GM12878 (cell line): ENCODE measurements at regions not wholly inside any gene's neighbourhood (a gene's known extent, or its start where the extent isn't known, plus 50 kb on each side); places are given as distances from the start of the nearest gene placed in this dataset.

Experiments
- ATAC-seq: fragments of 200-7000 bp; cut with Tn5 transposase; 3 replicates; pipeline ENCODE4 v1.9.1; 2020; ENCODE audit warnings: mild to moderate bottlenecking, moderate library complexity
- BruUV-seq: library from RNA; stranded (reverse); fragments of 400-500 nt; replicated peaks from 2 replicates; lab custom pipeline; 2021; lab: Mats Ljungman, UMichigan
- CTCF ChIA-PET: fragments of 300-600 bp; sonication (Branson Sonifier 250); formaldehyde crosslinking; extraction: SDS; loops from one replicate; lab custom pipeline; 2021; ENCODE audit warnings: inconsistent platforms; lab: Yijun Ruan, JAX
- POLR2A ChIA-PET: fragments of 350-600 bp; formaldehyde crosslinking; extraction: SDS; loops from one replicate; lab custom pipeline; 2021; ENCODE audit warnings: inconsistent platforms; lab: Charles Lee
- RAD21 ChIA-PET: fragments of 300-600 bp; sonication (Branson Sonifier 250); formaldehyde crosslinking; loops from one replicate; lab custom pipeline; 2023; ENCODE audit warnings: antibody characterized with exemption; ENCODE audit not compliant: unreplicated experiment; lab: Charles Lee
- SMC1A ChIA-PET: fragments of 300-600 bp; sonication (Branson Sonifier 250); formaldehyde crosslinking; loops from one replicate; lab custom pipeline; 2023; ENCODE audit not compliant: unreplicated experiment, uncharacterized antibody; lab: Charles Lee
- DNase-seq: peaks from one replicate; pipeline ENCODE4 v3.0.0-alpha.2; 2011; ENCODE audit warnings: low read depth, low spot score
- FAIRE-seq: peaks from 3 replicates; lab custom pipeline; 2011; peaks lifted over from hg19 to GRCh38; lab: Jason Lieb, UNC
- H2AFZ ChIP-seq: 2 replicates; pipeline ENCODE4 v1.6.0; 2011; ENCODE audit warnings: low read depth, low read length, control low read depth; ENCODE audit not compliant: control insufficient read depth
- H3K27ac ChIP-seq: 2 replicates; pipeline ENCODE4 v1.5.1; 2011; ENCODE audit warnings: control low read depth; ENCODE audit not compliant: control insufficient read depth, insufficient read depth
- H3K27me3 ChIP-seq, 2 experiments: replicated peaks in 1 of 2; 2 replicates each; pipeline versions ENCODE4 v1.6.0 to v1.6.1; 2011; ENCODE audit warnings: low read length in 1 of 2; ENCODE audit not compliant: control insufficient read depth in 2 of 2, insufficient read depth in 2 of 2
- H3K36me3 ChIP-seq, 2 experiments: 2 replicates each; pipeline ENCODE4 v1.5.1; 2011; ENCODE audit warnings: low read length in 1 of 2; ENCODE audit not compliant: control insufficient read depth in 2 of 2, insufficient read depth in 2 of 2
- H3K4me1 ChIP-seq: 2 replicates; pipeline ENCODE4 v1.6.1; 2011; ENCODE audit warnings: mild to moderate bottlenecking, low read length, moderate library complexity, mixed read lengths; ENCODE audit not compliant: control insufficient read depth, insufficient read depth
- H3K4me2 ChIP-seq: 2 replicates; pipeline ENCODE4 v1.6.0; 2011; ENCODE audit warnings: control low read depth; ENCODE audit not compliant: control insufficient read depth, insufficient read depth
- H3K4me3 ChIP-seq: fragments of 200-600 bp; sonication (generic); 2 replicates; pipeline ENCODE4 v1.5.1; 2016
- H3K79me2 ChIP-seq: 2 replicates; pipeline ENCODE4 v1.6.0; 2011; ENCODE audit warnings: low read length; ENCODE audit not compliant: control insufficient read depth, insufficient read depth
- H3K9ac ChIP-seq: 2 replicates; pipeline ENCODE4 v1.8.0; 2011; ENCODE audit warnings: low read length, control low read depth, mixed read lengths; ENCODE audit not compliant: control insufficient read depth, insufficient read depth
- H3K9me3 ChIP-seq: replicated peaks from 3 replicates; pipeline ENCODE4 v1.5.1; 2011; ENCODE audit warnings: mild to moderate bottlenecking, low read length; ENCODE audit not compliant: control insufficient read depth, insufficient read depth
- H4K20me1 ChIP-seq: 2 replicates; pipeline ENCODE4 v1.6.0; 2011; ENCODE audit not compliant: control insufficient read depth, insufficient read depth
- BACH1 ChIP-seq: fragments of 450-650 bp; IDR thresholded peaks from 2 replicates; pipeline ENCODE4 v1.6.1; 2017; ENCODE audit warnings: mild to moderate bottlenecking, borderline replicate concordance
- CEBPB ChIP-seq, 2 experiments: fragments of 150-350 bp in 1 of 2; IDR thresholded peaks; 2 replicates each; pipeline ENCODE4 v1.6.1; 2012 to 2014; ENCODE audit warnings: low read depth in 2 of 2, low read length in 2 of 2, borderline replicate concordance in 1 of 2, inconsistent platforms in 1 of 2
- CUX1 ChIP-seq: IDR thresholded peaks from 2 replicates; pipeline ENCODE4 v1.6.1; 2012; ENCODE audit warnings: improper control_type of control experiment, low read depth, low read length; ENCODE audit not compliant: insufficient replicate concordance
- HCFC1 ChIP-seq: fragments of 150-350 bp; IDR thresholded peaks from 2 replicates; pipeline ENCODE4 v1.6.1; 2014; ENCODE audit warnings: low read length
- HDAC6 ChIP-seq: fragments of 200-600 bp; sonication (generic); IDR thresholded peaks from one replicate; pipeline ENCODE4 v1.8.0; 2017; ENCODE audit warnings: antibody characterized with exemption; ENCODE audit not compliant: unreplicated experiment
- NR2F1 ChIP-seq: fragments of 450-650 bp; conservative IDR thresholded peaks from 2 replicates; pipeline ENCODE4 v1.6.1; 2017; ENCODE audit warnings: mild to moderate bottlenecking
- PKNOX1 ChIP-seq: fragments of 450-650 bp; IDR thresholded peaks from 2 replicates; pipeline ENCODE4 v1.6.1; 2016; ENCODE audit warnings: mild to moderate bottlenecking
- POU2F2 ChIP-seq: IDR thresholded peaks from 3 replicates; pipeline ENCODE4 v1.6.1; 2011; ENCODE audit warnings: low read depth, mild to moderate bottlenecking, low read length, borderline replicate concordance
- RELA ChIP-seq: fragments of 450-650 bp; IDR thresholded peaks from 2 replicates; pipeline ENCODE4 v1.8.0; 2014; ENCODE audit warnings: borderline replicate concordance; ENCODE audit not compliant: partially characterized antibody
- SMC3 ChIP-seq: IDR thresholded peaks from 2 replicates; pipeline ENCODE4 v1.6.1; 2011; ENCODE audit warnings: low read length, improper control_type of control experiment, borderline replicate concordance
- TARDBP ChIP-seq: IDR thresholded peaks from 2 replicates; pipeline ENCODE4 v1.6.1; 2016; ENCODE audit warnings: borderline replicate concordance
- TBL1XR1 ChIP-seq: IDR thresholded peaks from 2 replicates; pipeline ENCODE4 v1.6.1; 2012; ENCODE audit warnings: low read depth, low read length, improper control_type of control experiment
- WGBS: methylation state at CpG from one replicate; pipeline ENCODE4 v1.1.6; 2016; ENCODE audit warnings: low lambda C conversion rate; ENCODE audit not compliant: insufficient replicate concordance, insufficient coverage; ENCODE audit errors: missing lambda C conversion rate; 5-methylcytosine and 5-hydroxymethylcytosine counted together
- in situ Hi-C: fragments of 300-500 bp; cut with MboI; formaldehyde crosslinking; loops from 9 replicates; pipeline ENCODE4 v1.14.3; 2018; ENCODE audit warnings: mixed read lengths
- intact Hi-C: fragments of 100-400 bp; cut with micrococcal nuclease; formaldehyde crosslinking; loops from one replicate; pipeline ENCODE4 v1.14.2; 2022; ENCODE audit not compliant: unreplicated experiment

- ChIA-PET SMC1A (interaction anchor here (1.0 kb wide), 1 partner anchor 8 kb away, joined by 3 read pairs; no protein-coding TSS in a partner anchor), POLR2A (no interaction called here), RAD21 (no interaction called here), CTCF (no interaction called here)
- no peak overlapping the region for H3K9ac ChIP-seq
- intact Hi-C loops (no loop called here), in situ Hi-C loops (no loop called here)
- TF ChIP-seq NR2F1 (no peak), HDAC6 (no peak), POU2F2 (no peak), BACH1 (no peak), PKNOX1 (no peak), TARDBP (no peak), CEBPB (IDR thresholded peaks at IDR 0.05; ENCODE audit: borderline replicate concordance in 1 of 2, low read depth in 2 of 2, low read length in 2 of 2) (no peak), RELA (no peak), TBL1XR1 (no peak), CUX1 (no peak), HCFC1 (no peak), SMC3 (no peak)
- no peak for FAIRE-seq
- H4K20me1 ChIP-seq: no peaks in the 10 kb centered on the region
- no peaks in the 10 kb centered on the region for H3K36me3 ChIP-seq
- H3K4me2 ChIP-seq: no peak overlapping the region
- H3K4me1 ChIP-seq: no peaks in the 10 kb centered on the region
- DNase-seq: no peak
- H3K27ac ChIP-seq: no peak overlapping the region
- no TSS peak for BruUV-seq
- no peak overlapping the region for H2AFZ ChIP-seq
- no peak for ATAC-seq
- H3K4me3 ChIP-seq: no peak overlapping the region
- H3K27me3 ChIP-seq: no peaks in the 10 kb centered on the region
- H3K9me3 ChIP-seq: no peaks in the 10 kb centered on the region
- 0% methylated on average over 2 of the region's 2 CpGs for WGBS
- H3K79me2 ChIP-seq: no peaks in the 10 kb centered on the region
Observed at GRCh38 chr1:95659166-95659565, 425.2 kb downstream of the RWDD3 start.
